ENCODE measurements at regions not wholly inside any gene's neighbourhood (a gene's known extent, or its start where the extent isn't known, plus 50 kb on each side); places are given as distances from the start of the nearest gene placed in this dataset.

DNA sequence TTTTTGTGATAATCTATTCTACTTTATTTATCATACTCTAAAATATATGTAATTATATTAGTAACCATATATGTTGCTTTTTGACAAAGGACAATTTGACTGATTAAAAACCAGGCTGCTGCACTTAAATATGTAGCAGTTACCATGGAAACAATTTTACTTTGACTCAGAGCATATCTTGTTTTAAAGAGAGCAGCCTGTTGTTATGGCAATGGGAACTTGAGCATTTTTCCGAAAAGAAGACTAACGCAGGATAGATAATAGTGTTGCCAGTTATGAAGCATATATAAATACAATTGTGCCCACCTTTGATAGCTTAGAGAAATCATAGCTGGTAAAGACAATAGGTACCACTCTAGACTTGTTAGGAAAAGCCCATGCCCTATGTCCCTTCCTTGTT lies 283.0 kb downstream of the GASK1B start:
- Histone ChIP-seq H3K27ac (ENCODE audit: low read depth, low read length) (no peak overlapping the region), H3K9ac (ENCODE audit: low read length) (no peak overlapping the region), H3K36me3 (ENCODE audit: low read length) (no peaks in the 10 kb centered on the region), H2AFZ (ENCODE audit: low read depth, low read length, severe bottlenecking) (no peak overlapping the region), H3K27me3 (ENCODE audit: low read length) (no peaks in the 10 kb centered on the region), H4K20me1 (ENCODE audit: low read depth, low read length) (no peaks in the 10 kb centered on the region), H3F3A (ENCODE audit: insufficient read depth) (no peaks in the 10 kb centered on the region), H3K4me3 (ENCODE audit: insufficient read depth, low read length, poor library complexity, severe bottlenecking) (no peak overlapping the region), H3K79me2 (ENCODE audit: insufficient read depth, low read length) (no peaks in the 10 kb centered on the region), H3K9me2 (replicated peaks; ENCODE audit: insufficient read depth, low read length) (no peaks in the 10 kb centered on the region), H3K4me2 (ENCODE audit: low read depth, low read length, poor library complexity, severe bottlenecking) (no peak overlapping the region), H3K9me3 (ENCODE audit: insufficient read depth, low read length) (no peaks in the 10 kb centered on the region)
- no peak for TF ChIP-seq EZH2phosphoT487 (conservative IDR thresholded peaks at IDR 0.05; ENCODE audit: low read length)
- TF ChIP-seq, protein P1, sequence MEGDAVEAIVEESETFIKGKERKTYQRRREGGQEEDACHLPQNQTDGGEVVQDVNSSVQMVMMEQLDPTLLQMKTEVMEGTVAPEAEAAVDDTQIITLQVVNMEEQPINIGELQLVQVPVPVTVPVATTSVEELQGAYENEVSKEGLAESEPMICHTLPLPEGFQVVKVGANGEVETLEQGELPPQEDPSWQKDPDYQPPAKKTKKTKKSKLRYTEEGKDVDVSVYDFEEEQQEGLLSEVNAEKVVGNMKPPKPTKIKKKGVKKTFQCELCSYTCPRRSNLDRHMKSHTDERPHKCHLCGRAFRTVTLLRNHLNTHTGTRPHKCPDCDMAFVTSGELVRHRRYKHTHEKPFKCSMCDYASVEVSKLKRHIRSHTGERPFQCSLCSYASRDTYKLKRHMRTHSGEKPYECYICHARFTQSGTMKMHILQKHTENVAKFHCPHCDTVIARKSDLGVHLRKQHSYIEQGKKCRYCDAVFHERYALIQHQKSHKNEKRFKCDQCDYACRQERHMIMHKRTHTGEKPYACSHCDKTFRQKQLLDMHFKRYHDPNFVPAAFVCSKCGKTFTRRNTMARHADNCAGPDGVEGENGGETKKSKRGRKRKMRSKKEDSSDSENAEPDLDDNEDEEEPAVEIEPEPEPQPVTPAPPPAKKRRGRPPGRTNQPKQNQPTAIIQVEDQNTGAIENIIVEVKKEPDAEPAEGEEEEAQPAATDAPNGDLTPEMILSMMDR (IDR thresholded peaks at IDR 0.05; ENCODE audit: insufficient read depth, low read length, poor library complexity, severe bottlenecking), result no peak

GRCh38 chr4:157888281-157888680 lies 284.5 kb downstream of the GASK1B start:
- Histone ChIP-seq H3K27ac (ENCODE audit: low read depth, low read length) (no peak overlapping the region), H3K4me2 (ENCODE audit: low read depth, low read length, poor library complexity, severe bottlenecking) (no peak overlapping the region), H4K20me1 (ENCODE audit: low read depth, low read length) (no peaks in the 10 kb centered on the region), H3K9me2 (replicated peaks; ENCODE audit: insufficient read depth, low read length) (no peaks in the 10 kb centered on the region), H3K9ac (ENCODE audit: low read length) (no peak overlapping the region), H3K79me2 (ENCODE audit: insufficient read depth, low read length) (no peaks in the 10 kb centered on the region), H3F3A (ENCODE audit: insufficient read depth) (no peaks in the 10 kb centered on the region), H3K36me3 (ENCODE audit: low read length) (no peaks in the 10 kb centered on the region), H2AFZ (ENCODE audit: low read depth, low read length, severe bottlenecking) (no peak overlapping the region), H3K4me3 (ENCODE audit: insufficient read depth, low read length, poor library complexity, severe bottlenecking) (no peak overlapping the region), H3K9me3 (ENCODE audit: insufficient read depth, low read length) (no peaks in the 10 kb centered on the region), H3K27me3 (ENCODE audit: low read length) (no peaks in the 10 kb centered on the region)
- TF ChIP-seq EZH2phosphoT487 (conservative IDR thresholded peaks at IDR 0.05; ENCODE audit: low read length), result no peak
- TF ChIP-seq, protein P1 (IDR thresholded peaks at IDR 0.05; ENCODE audit: insufficient read depth, low read length, poor library complexity, severe bottlenecking), result no peak

- H2AFZ ChIP-seq (ENCODE audit: low read depth, low read length, severe bottlenecking), result no peak overlapping the region
- H3F3A ChIP-seq (ENCODE audit: insufficient read depth), result no peaks in the 10 kb centered on the region
- no peak for TF ChIP-seq EZH2phosphoT487 (conservative IDR thresholded peaks at IDR 0.05; ENCODE audit: low read length)
- TF ChIP-seq, protein P1 (IDR thresholded peaks at IDR 0.05; ENCODE audit: insufficient read depth, low read length, poor library complexity, severe bottlenecking), result no peak
- no peak overlapping the region for H3K4me3 ChIP-seq (ENCODE audit: insufficient read depth, low read length, poor library complexity, severe bottlenecking)
- no peak overlapping the region for H3K4me2 ChIP-seq (ENCODE audit: low read depth, low read length, poor library complexity, severe bottlenecking)
- no peaks in the 10 kb centered on the region for H3K27me3 ChIP-seq (ENCODE audit: low read length)
- H3K9me3 ChIP-seq (ENCODE audit: insufficient read depth, low read length), result no peaks in the 10 kb centered on the region
- H3K79me2 ChIP-seq (ENCODE audit: insufficient read depth, low read length), result no peaks in the 10 kb centered on the region
- no peak overlapping the region for H3K9ac ChIP-seq (ENCODE audit: low read length)
- H3K27ac ChIP-seq (ENCODE audit: low read depth, low read length), result no peak overlapping the region
- no peaks in the 10 kb centered on the region for H3K9me2 ChIP-seq (replicated peaks; ENCODE audit: insufficient read depth, low read length)
- no peaks in the 10 kb centered on the region for H3K36me3 ChIP-seq (ENCODE audit: low read length)
- no peaks in the 10 kb centered on the region for H4K20me1 ChIP-seq (ENCODE audit: low read depth, low read length)
Measured at GRCh38 chr4:157887316-157887715, 285.5 kb downstream of the GASK1B start.

All from SU-DHL-6 (cell line).